ENCODE measurements at regions not wholly inside any gene's neighbourhood (a gene's known extent, or its start where the extent isn't known, plus 50 kb on each side); places are given as distances from the start of the nearest gene placed in this dataset.

GRCh38 chr2:2464643-2465042, 133.6 kb upstream of the MYT1L start:
- H3K36me3 ChIP-seq (ENCODE audit: control insufficient read depth, insufficient read depth, low read length): no peaks in the 10 kb centered on the region
- no peak overlapping the region for H3K4me3 ChIP-seq (ENCODE audit: low read length)
- no peaks in the 10 kb centered on the region for H3K36me3 Mint-ChIP-seq (ENCODE audit: low read depth)
- H3K4me3 Mint-ChIP-seq: no peak overlapping the region
- no peaks in the 10 kb centered on the region for H3K9me3 ChIP-seq (ENCODE audit: control insufficient read depth, low read length)
- no peaks in the 10 kb centered on the region for H3K4me1 ChIP-seq (ENCODE audit: control insufficient read depth, insufficient read depth, low read length)
- no peaks in the 10 kb centered on the region for H3K27me3 Mint-ChIP-seq (ENCODE audit: insufficient read depth)
- WGBS, 2 experiments (ENCODE audit: insufficient coverage in 1 of 2, insufficient read length in 1 of 2): 86 to 89% methylated on average over 4 to 6 of the region's 6 CpGs
- H3K27ac Mint-ChIP-seq: no peak overlapping the region
- DNase-seq: no peak
- no peak for TF ChIP-seq CTCF (conservative IDR thresholded peaks at IDR 0.05)
- no peaks in the 10 kb centered on the region for H3K27me3 ChIP-seq (ENCODE audit: control insufficient read depth, insufficient read depth, low read length, poor library complexity, severe bottlenecking)
- H3K9me3 Mint-ChIP-seq: no peaks in the 10 kb centered on the region
- peaks cover 4% of the 10 kb centered on the region for H3K4me1 Mint-ChIP-seq
- no peak overlapping the region for H3K27ac ChIP-seq (ENCODE audit: low read depth, low read length)
- no peak overlapping the region for H3K9ac ChIP-seq (ENCODE audit: extremely low read depth, low read length, poor library complexity, severe bottlenecking)

GRCh38 chr2:2464094-2464493, 133.0 kb upstream of the MYT1L start:
- Histone ChIP-seq H3K36me3 (ENCODE audit: control insufficient read depth, insufficient read depth, low read length) (no peaks in the 10 kb centered on the region), H3K27ac (ENCODE audit: low read depth, low read length) (no peak overlapping the region), H3K9ac (ENCODE audit: extremely low read depth, low read length, poor library complexity, severe bottlenecking) (no peak overlapping the region), H3K4me1 (ENCODE audit: control insufficient read depth, insufficient read depth, low read length) (no peaks in the 10 kb centered on the region), H3K27me3 (ENCODE audit: control insufficient read depth, insufficient read depth, low read length, poor library complexity, severe bottlenecking) (no peaks in the 10 kb centered on the region), H3K9me3 (ENCODE audit: control insufficient read depth, low read length) (no peaks in the 10 kb centered on the region), H3K4me3 (ENCODE audit: low read length) (no peak overlapping the region)
- H3K4me3 Mint-ChIP-seq: no peak overlapping the region
- no peak overlapping the region for H3K27ac Mint-ChIP-seq
- H3K27me3 Mint-ChIP-seq (ENCODE audit: insufficient read depth): no peaks in the 10 kb centered on the region
- peaks cover 4% of the 10 kb centered on the region for H3K4me1 Mint-ChIP-seq
- DNase-seq: no peak
- no peaks in the 10 kb centered on the region for H3K9me3 Mint-ChIP-seq
- H3K36me3 Mint-ChIP-seq (ENCODE audit: low read depth): no peaks in the 10 kb centered on the region
- 89 to 94% methylated on average over 5 to 12 of the region's 12 CpGs for WGBS, 2 experiments (ENCODE audit: insufficient coverage in 1 of 2, insufficient read length in 1 of 2)
- TF ChIP-seq CTCF (conservative IDR thresholded peaks at IDR 0.05): no peak

GRCh38 chr2:2456721-2457120, 125.6 kb upstream of the MYT1L start:
- no peak overlapping the region for H3K27ac Mint-ChIP-seq
- DNase-seq: no peak
- no peaks in the 10 kb centered on the region for H3K27me3 ChIP-seq (ENCODE audit: control insufficient read depth, insufficient read depth, low read length, poor library complexity, severe bottlenecking)
- peaks cover 4% of the 10 kb centered on the region for H3K4me1 Mint-ChIP-seq
- no peaks in the 10 kb centered on the region for H3K36me3 Mint-ChIP-seq (ENCODE audit: low read depth)
- no peak overlapping the region for H3K4me3 Mint-ChIP-seq
- H3K9ac ChIP-seq (ENCODE audit: extremely low read depth, low read length, poor library complexity, severe bottlenecking): no peak overlapping the region
- 78 to 87% methylated on average over 3 to 7 of the region's 7 CpGs for WGBS, 2 experiments (ENCODE audit: insufficient coverage in 1 of 2, insufficient read length in 1 of 2)
- no peaks in the 10 kb centered on the region for H3K9me3 ChIP-seq (ENCODE audit: control insufficient read depth, low read length)
- no peak overlapping the region for H3K27ac ChIP-seq (ENCODE audit: low read depth, low read length)
- H3K36me3 ChIP-seq (ENCODE audit: control insufficient read depth, insufficient read depth, low read length): no peaks in the 10 kb centered on the region
- H3K27me3 Mint-ChIP-seq (ENCODE audit: insufficient read depth): no peaks in the 10 kb centered on the region
- no peak overlapping the region for H3K4me3 ChIP-seq (ENCODE audit: low read length)
- no peaks in the 10 kb centered on the region for H3K9me3 Mint-ChIP-seq
- no peak for TF ChIP-seq CTCF (conservative IDR thresholded peaks at IDR 0.05)
- no peaks in the 10 kb centered on the region for H3K4me1 ChIP-seq (ENCODE audit: control insufficient read depth, insufficient read depth, low read length)
